HCT116 (cell line): ENCODE measurements at regions not wholly inside any gene's neighbourhood (a gene's known extent, or its start where the extent isn't known, plus 50 kb on each side); places are given as distances from the start of the nearest gene placed in this dataset.

ENCODE experiments used
- CTCF ChIP-seq, 3 experiments: fragments of 200-600 bp in 1 of 3; sonication (generic) in 1 of 3; IDR thresholded peaks in 2 of 3; conservative IDR thresholded peaks in 1 of 3; 2 replicates each; pipeline ENCODE4 v1.5.1; 2012 to 2017; ENCODE audit warnings: low read depth in 2 of 3, low read length in 2 of 3, antibody characterized with exemption in 1 of 3, borderline replicate concordance in 1 of 3, control low read depth in 1 of 3, mild to moderate bottlenecking in 1 of 3, mixed read lengths in 1 of 3, mixed run types in 1 of 3, moderate library complexity in 1 of 3; ENCODE audit not compliant: insufficient read depth in 1 of 3
- EZH2 ChIP-seq: fragments of 200-600 bp; sonication (generic); IDR thresholded peaks from 2 replicates; pipeline ENCODE4 v1.6.1; 2017; ENCODE audit warnings: antibody characterized with exemption, mixed run types
- TCF7L2 ChIP-seq: IDR thresholded peaks from 2 replicates; pipeline ENCODE4 v1.7.0; 2011; ENCODE audit warnings: borderline replicate concordance, inconsistent platforms; ENCODE audit not compliant: insufficient read depth, insufficient read length; ENCODE audit errors: extremely low read depth
- YY1 ChIP-seq: IDR thresholded peaks from 2 replicates; pipeline ENCODE4 v1.6.1; 2011; ENCODE audit warnings: low read length, low read depth, moderate library complexity, mild to moderate bottlenecking; ENCODE audit not compliant: insufficient replicate concordance; ENCODE audit errors: extremely low read depth

GRCh38 chr2:236795169-236795860, 225.7 kb downstream of the ACKR3 start:
- TF ChIP-seq TCF7L2, result no peak
- TF ChIP-seq CTCF (IDR thresholded peaks at IDR 0.05 in 2 of 3, conservative IDR thresholded peaks at IDR 0.05 in 1 of 3; ENCODE audit: borderline replicate concordance in 1 of 3, insufficient read depth in 1 of 3, low read depth in 2 of 3, low read length in 2 of 3), result no peak
- TF ChIP-seq EZH2, result no peak
- TF ChIP-seq YY1, result no peak
